Chondrocyte (in vitro differentiated cells): ENCODE measurements at regions not wholly inside any gene's neighbourhood (a gene's known extent, or its start where the extent isn't known, plus 50 kb on each side); places are given as distances from the start of the nearest gene placed in this dataset.

Experiments
- DNase-seq: peaks from one replicate; pipeline ENCODE4 v3.0.0; 2021; ENCODE audit warnings: mixed read lengths, low spot score
- H3K27ac Mint-ChIP-seq: one replicate; pipeline ENCODE4 v1.8.0; 2021; ENCODE audit warnings: mild to moderate bottlenecking, moderate library complexity, mixed read lengths; ENCODE audit not compliant: unreplicated experiment
- H3K27me3 Mint-ChIP-seq: 2 replicates; pipeline ENCODE4 v1.8.0; 2021; ENCODE audit warnings: low read depth, mixed read lengths
- H3K36me3 Mint-ChIP-seq: 2 replicates; pipeline ENCODE4 v1.8.0; 2021; ENCODE audit warnings: low read depth, mixed read lengths
- H3K4me1 Mint-ChIP-seq: 2 replicates; pipeline ENCODE4 v1.8.0; 2021; ENCODE audit warnings: low read depth, mild to moderate bottlenecking, mixed read lengths
- H3K4me3 Mint-ChIP-seq: one replicate; pipeline ENCODE4 v1.8.0; 2021; ENCODE audit warnings: mild to moderate bottlenecking, moderate library complexity, mixed read lengths; ENCODE audit not compliant: unreplicated experiment
- H3K9me3 Mint-ChIP-seq: 2 replicates; pipeline ENCODE4 v1.8.0; 2021; ENCODE audit warnings: low read depth, mixed read lengths
- CTCF ChIP-seq: fragments of 200-600 bp; sonication (generic); IDR thresholded peaks from 2 replicates; pipeline ENCODE4 v1.5.0; 2021; ENCODE audit warnings: antibody characterized with exemption, mild to moderate bottlenecking, moderate library complexity

GRCh38 chr3:56909349-56909748 is 107.6 kb upstream of the ARHGEF3 start:
- DNase-seq, result no peak
- H3K4me3 Mint-ChIP-seq, result no peak overlapping the region
- no peak for TF ChIP-seq CTCF
- no peaks in the 10 kb centered on the region for H3K27me3 Mint-ChIP-seq
- no peaks in the 10 kb centered on the region for H3K4me1 Mint-ChIP-seq
- peaks cover 9% of the 10 kb centered on the region for H3K9me3 Mint-ChIP-seq
- H3K36me3 Mint-ChIP-seq, result no peaks in the 10 kb centered on the region
- no peak overlapping the region for H3K27ac Mint-ChIP-seq

DNA sequence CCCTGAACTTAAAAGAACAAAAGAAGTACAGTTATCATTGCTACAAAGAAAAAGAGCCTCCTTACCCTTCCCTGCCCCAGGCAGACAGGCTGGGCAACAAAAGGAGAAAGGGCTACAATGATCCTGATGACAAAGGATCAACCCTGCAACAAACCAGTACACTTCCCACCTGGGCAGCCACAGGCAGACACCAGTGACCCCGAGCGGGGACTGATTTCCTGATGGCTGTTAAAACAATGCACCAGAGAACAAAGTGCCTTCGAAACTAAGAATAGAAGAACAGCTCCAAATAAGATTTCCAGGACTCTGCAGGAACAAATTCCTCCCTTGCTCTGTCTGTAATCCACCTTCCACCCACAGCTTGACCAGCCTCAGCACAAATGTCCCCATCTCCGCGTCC is 106.3 kb upstream of the ARHGEF3 start:
- Mint-ChIP-seq H3K27ac (no peak overlapping the region), H3K27me3 (no peaks in the 10 kb centered on the region), H3K36me3 (no peaks in the 10 kb centered on the region), H3K4me3 (no peak overlapping the region), H3K4me1 (no peaks in the 10 kb centered on the region), H3K9me3 (no peaks in the 10 kb centered on the region)
- no peak for DNase-seq
- no peak for TF ChIP-seq CTCF

- no peak for TF ChIP-seq CTCF
- no peaks in the 10 kb centered on the region for H3K9me3 Mint-ChIP-seq
- no peak overlapping the region for H3K4me3 Mint-ChIP-seq
- no peak for DNase-seq
- no peak overlapping the region for H3K27ac Mint-ChIP-seq
- H3K4me1 Mint-ChIP-seq, result no peaks in the 10 kb centered on the region
- H3K27me3 Mint-ChIP-seq, result no peaks in the 10 kb centered on the region
- H3K36me3 Mint-ChIP-seq, result no peaks in the 10 kb centered on the region
Observed at GRCh38 chr3:56904552-56905215, 102.9 kb upstream of the ARHGEF3 start.

DNA sequence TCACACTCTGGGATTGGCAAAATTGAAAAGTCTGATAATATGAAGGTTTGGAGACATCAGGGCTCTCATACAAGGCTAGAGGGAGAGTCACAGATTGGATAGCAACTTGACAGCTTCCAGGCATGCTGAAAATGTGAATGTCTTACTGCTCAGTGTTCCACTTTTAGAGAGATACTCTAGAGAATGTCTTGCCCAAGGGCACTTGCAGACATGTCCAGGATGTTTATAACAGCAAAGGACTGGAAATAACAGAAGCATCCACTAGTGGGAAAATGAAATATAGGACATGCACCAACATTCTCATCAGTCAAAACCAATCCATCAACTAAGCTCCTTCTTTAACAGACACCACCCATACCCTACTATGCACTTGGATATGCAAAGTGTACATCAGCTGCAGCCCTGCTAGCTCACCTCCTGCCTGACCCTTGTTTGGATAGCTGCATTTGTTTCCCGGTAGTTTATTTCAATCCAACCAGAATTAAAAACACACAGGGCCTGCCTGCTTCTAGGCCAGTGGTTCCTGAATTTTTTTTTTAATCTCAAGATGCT is 101.6 kb upstream of the ARHGEF3 start:
- Mint-ChIP-seq H3K4me3 (no peak overlapping the region), H3K36me3 (no peaks in the 10 kb centered on the region)
- TF ChIP-seq CTCF, result no peak

DNA sequence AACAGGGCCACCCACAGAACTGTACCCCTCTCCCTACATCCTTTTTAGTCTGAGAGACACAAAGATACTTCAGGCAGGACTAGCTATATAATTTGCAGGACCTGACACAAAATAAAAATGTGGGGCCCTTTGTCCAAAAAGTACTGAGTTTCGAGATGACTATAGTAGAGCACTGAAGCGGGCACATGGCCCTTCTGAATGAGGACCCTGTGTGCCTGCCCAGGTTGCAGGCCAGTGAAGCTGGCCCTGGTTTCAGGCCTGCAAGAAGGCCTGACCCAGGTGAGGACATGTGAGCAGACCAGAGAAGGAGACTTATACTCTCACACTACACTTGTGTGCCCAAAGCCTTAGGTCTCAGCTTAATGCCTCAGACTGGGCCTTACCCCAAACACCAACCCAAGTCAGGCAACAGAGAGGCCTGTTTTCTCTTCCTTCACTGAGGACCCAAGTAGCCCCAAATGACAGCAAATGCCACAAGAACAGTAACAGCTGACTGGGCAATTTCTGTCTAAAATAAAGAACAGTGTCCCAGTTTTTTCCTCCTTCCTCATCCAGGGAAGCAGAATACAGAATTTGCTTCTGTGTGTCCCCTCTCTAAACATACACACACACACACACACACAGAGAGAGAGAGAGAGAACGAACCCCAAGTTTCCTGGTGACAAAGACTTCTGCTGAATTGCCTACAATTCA is 100.9 kb upstream of the ARHGEF3 start:
- Mint-ChIP-seq H3K36me3 (no peaks in the 10 kb centered on the region), H3K27ac (no peak overlapping the region), H3K4me1 (no peaks in the 10 kb centered on the region), H3K9me3 (no peaks in the 10 kb centered on the region), H3K27me3 (no peaks in the 10 kb centered on the region), H3K4me3 (no peak overlapping the region)
- DNase-seq, result no peak
- TF ChIP-seq CTCF, result no peak

More for the DNA sequence above, 101.6 kb upstream of the ARHGEF3 start:
- no peaks in the 10 kb centered on the region for H3K4me1 Mint-ChIP-seq
- no peak overlapping the region for H3K27ac Mint-ChIP-seq
- H3K27me3 Mint-ChIP-seq, result no peaks in the 10 kb centered on the region
- DNase-seq, result no peak
- H3K9me3 Mint-ChIP-seq, result no peaks in the 10 kb centered on the region
